WTC11 (cell line): ENCODE measurements at regions not wholly inside any gene's neighbourhood (a gene's known extent, or its start where the extent isn't known, plus 50 kb on each side); places are given as distances from the start of the nearest gene placed in this dataset.

ENCODE experiments used
- ATF2 ChIP-seq: sonication (generic); formaldehyde crosslinking; IDR thresholded peaks from 2 replicates; pipeline ENCODE4 v1.8.1; 2022; ENCODE audit warnings: low read depth, missing genetic modification reagents, borderline replicate concordance
- CREB1 ChIP-seq: sonication (generic); formaldehyde crosslinking; IDR thresholded peaks from 2 replicates; pipeline ENCODE4 v1.8.0; 2023; ENCODE audit warnings: mild to moderate bottlenecking, missing genetic modification reagents
- CTCF ChIP-seq: fragments of 200-600 bp; IDR thresholded peaks from 2 replicates; pipeline ENCODE4 v1.8.0; 2022; ENCODE audit warnings: antibody characterized with exemption
- E2F5 ChIP-seq: sonication (generic); formaldehyde crosslinking; IDR thresholded peaks from 2 replicates; pipeline ENCODE4 v1.8.1; 2022; ENCODE audit warnings: mild to moderate bottlenecking, moderate library complexity, missing genetic modification reagents
- TEAD4 ChIP-seq: sonication (generic); formaldehyde crosslinking; IDR thresholded peaks from 2 replicates; pipeline ENCODE4 v1.8.0; 2022; ENCODE audit warnings: mild to moderate bottlenecking, missing genetic modification reagents
- TF ChIP-seq, protein P1 (sequence below): sonication (generic); formaldehyde crosslinking; IDR thresholded peaks from 2 replicates; pipeline ENCODE4 v1.8.1; 2023; ENCODE audit warnings: mild to moderate bottlenecking, moderate library complexity, missing genetic modification reagents

GRCh38 chr13:50192272-50192813 lies 177.1 kb downstream of the KCNRG start:
- no peak for TF ChIP-seq CREB1
- TF ChIP-seq, protein P1, sequence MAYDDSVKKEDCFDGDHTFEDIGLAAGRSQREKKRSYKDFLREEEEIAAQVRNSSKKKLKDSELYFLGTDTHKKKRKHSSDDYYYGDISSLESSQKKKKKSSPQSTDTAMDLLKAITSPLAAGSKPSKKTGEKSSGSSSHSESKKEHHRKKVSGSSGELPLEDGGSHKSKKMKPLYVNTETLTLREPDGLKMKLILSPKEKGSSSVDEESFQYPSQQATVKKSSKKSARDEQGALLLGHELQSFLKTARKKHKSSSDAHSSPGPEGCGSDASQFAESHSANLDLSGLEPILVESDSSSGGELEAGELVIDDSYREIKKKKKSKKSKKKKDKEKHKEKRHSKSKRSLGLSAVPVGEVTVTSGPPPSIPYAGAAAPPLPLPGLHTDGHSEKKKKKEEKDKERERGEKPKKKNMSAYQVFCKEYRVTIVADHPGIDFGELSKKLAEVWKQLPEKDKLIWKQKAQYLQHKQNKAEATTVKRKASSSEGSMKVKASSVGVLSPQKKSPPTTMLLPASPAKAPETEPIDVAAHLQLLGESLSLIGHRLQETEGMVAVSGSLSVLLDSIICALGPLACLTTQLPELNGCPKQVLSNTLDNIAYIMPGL (CRISPR knock-in tag), result no peak
- no peak for TF ChIP-seq TEAD4 (CRISPR knock-in tag)
- no peak for TF ChIP-seq CTCF
- no peak for TF ChIP-seq E2F5 (CRISPR knock-in tag)
- no peak for TF ChIP-seq ATF2 (CRISPR knock-in tag)
